Bronchial epithelial cell (primary cell): ENCODE measurements at regions not wholly inside any gene's neighbourhood (a gene's known extent, or its start where the extent isn't known, plus 50 kb on each side); places are given as distances from the start of the nearest gene placed in this dataset.
A peak's percentile ranks its signal among the peaks of the same experiment; 100 is the strongest.

ENCODE experiments used
- DNase-seq: peaks from one replicate; pipeline ENCODE4 v3.0.0-alpha.2; 2010; ENCODE audit warnings: low read depth
- FAIRE-seq: peaks from 2 replicates; lab custom pipeline; 2011; peaks lifted over from hg19 to GRCh38; lab: Jason Lieb, UNC
- H3K27me3 ChIP-seq: 2 replicates; pipeline ENCODE4 v1.5.1; 2011; ENCODE audit warnings: low read length; ENCODE audit not compliant: control insufficient read depth, insufficient read depth
- H3K36me3 ChIP-seq: 2 replicates; pipeline ENCODE4 v1.5.1; 2011; ENCODE audit warnings: low read length; ENCODE audit not compliant: control insufficient read depth, insufficient read depth
- H3K4me3 ChIP-seq: 2 replicates; pipeline ENCODE4 v1.5.1; 2011; ENCODE audit warnings: mild to moderate bottlenecking, low read depth, low read length, control low read depth
- CTCF ChIP-seq: IDR thresholded peaks from 2 replicates; pipeline ENCODE4 v1.5.1; 2011; ENCODE audit warnings: mild to moderate bottlenecking, moderate library complexity, low read length, control low read depth, inconsistent platforms; ENCODE audit not compliant: insufficient read depth, severe bottlenecking

GRCh38 chr12:107610021-107610859, 75.4 kb upstream of the PWP1 start:
- TF ChIP-seq CTCF = peak; percentile 77
- FAIRE-seq = no peak
- DNase-seq = peak; percentile 34
- H3K4me3 ChIP-seq = no peak overlapping the region
- no peaks in the 10 kb centered on the region for H3K27me3 ChIP-seq
- H3K36me3 ChIP-seq = no peaks in the 10 kb centered on the region

- no peak overlapping the region for H3K4me3 ChIP-seq
- DNase-seq = no peak
- H3K36me3 ChIP-seq = no peaks in the 10 kb centered on the region
- FAIRE-seq = no peak
- no peaks in the 10 kb centered on the region for H3K27me3 ChIP-seq
- TF ChIP-seq CTCF = no peak
These were observed 73.1 kb upstream of the PWP1 start for GRCh38 chr12:107612508-107612907.

- TF ChIP-seq CTCF = no peak
- no peak for FAIRE-seq
These were observed 68.7 kb upstream of the PWP1 start for GRCh38 chr12:107616941-107617340.

GRCh38 chr12:107618106-107618505, 67.5 kb upstream of the PWP1 start:
- H3K27me3 ChIP-seq = no peaks in the 10 kb centered on the region
- no peak overlapping the region for H3K4me3 ChIP-seq
- no peak for FAIRE-seq
- TF ChIP-seq CTCF = no peak
- no peak for DNase-seq
- H3K36me3 ChIP-seq = peaks cover 4% of the 10 kb centered on the region

More at GRCh38 chr12:107616941-107617340, 68.7 kb upstream of the PWP1 start:
- H3K27me3 ChIP-seq = no peaks in the 10 kb centered on the region
- no peak overlapping the region for H3K4me3 ChIP-seq
- DNase-seq = no peak
- H3K36me3 ChIP-seq = peaks cover 4% of the 10 kb centered on the region

- Histone ChIP-seq H3K27me3 (no peaks in the 10 kb centered on the region), H3K4me3 (no peak overlapping the region), H3K36me3 (peaks cover 4% of the 10 kb centered on the region)
- no peak for TF ChIP-seq CTCF
- DNase-seq (no peak), FAIRE-seq (no peak)
These were observed 65.8 kb upstream of the PWP1 start for GRCh38 chr12:107619831-107620230.

GRCh38 chr12:107622001-107622400, 63.6 kb upstream of the PWP1 start:
- DNase-seq = peak; percentile 13
- Histone ChIP-seq H3K36me3 (peaks cover 4% of the 10 kb centered on the region), H3K27me3 (no peaks in the 10 kb centered on the region), H3K4me3 (no peak overlapping the region)
- peak; percentile 38 for TF ChIP-seq CTCF
- FAIRE-seq = no peak
